Uterus (tissue), 2 donors: ENCODE measurements at regions not wholly inside any gene's neighbourhood (a gene's known extent, or its start where the extent isn't known, plus 50 kb on each side); places are given as distances from the start of the nearest gene placed in this dataset.

Source experiments
- POLR2A ChIP-seq, 2 donors: fragments of 450-650 bp; IDR thresholded peaks; one replicate each; pipeline ENCODE4 v1.6.1; 2016; ENCODE audit warnings: antibody characterized with exemption in 2 of 2, mild to moderate bottlenecking in 1 of 2, moderate library complexity in 1 of 2
- TF ChIP-seq, protein P1 (sequence below), 4 experiments: fragments of 200-600 bp in 2 of 4; fragments of 450-650 bp in 2 of 4; sonication (generic) in 2 of 4; IDR thresholded peaks; one replicate each; pipeline ENCODE4 v1.5.1; 2016 to 2019; ENCODE audit warnings: antibody characterized with exemption in 4 of 4, mild to moderate bottlenecking in 2 of 4, moderate library complexity in 1 of 4

- TF ChIP-seq, protein P1, sequence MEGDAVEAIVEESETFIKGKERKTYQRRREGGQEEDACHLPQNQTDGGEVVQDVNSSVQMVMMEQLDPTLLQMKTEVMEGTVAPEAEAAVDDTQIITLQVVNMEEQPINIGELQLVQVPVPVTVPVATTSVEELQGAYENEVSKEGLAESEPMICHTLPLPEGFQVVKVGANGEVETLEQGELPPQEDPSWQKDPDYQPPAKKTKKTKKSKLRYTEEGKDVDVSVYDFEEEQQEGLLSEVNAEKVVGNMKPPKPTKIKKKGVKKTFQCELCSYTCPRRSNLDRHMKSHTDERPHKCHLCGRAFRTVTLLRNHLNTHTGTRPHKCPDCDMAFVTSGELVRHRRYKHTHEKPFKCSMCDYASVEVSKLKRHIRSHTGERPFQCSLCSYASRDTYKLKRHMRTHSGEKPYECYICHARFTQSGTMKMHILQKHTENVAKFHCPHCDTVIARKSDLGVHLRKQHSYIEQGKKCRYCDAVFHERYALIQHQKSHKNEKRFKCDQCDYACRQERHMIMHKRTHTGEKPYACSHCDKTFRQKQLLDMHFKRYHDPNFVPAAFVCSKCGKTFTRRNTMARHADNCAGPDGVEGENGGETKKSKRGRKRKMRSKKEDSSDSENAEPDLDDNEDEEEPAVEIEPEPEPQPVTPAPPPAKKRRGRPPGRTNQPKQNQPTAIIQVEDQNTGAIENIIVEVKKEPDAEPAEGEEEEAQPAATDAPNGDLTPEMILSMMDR (IDR thresholded peaks at IDR 0.05): no peak
- TF ChIP-seq POLR2A (IDR thresholded peaks at IDR 0.05): no peak
These were observed 108.0 kb upstream of the TBC1D5 start for GRCh38 chr3:17850448-17850847.
